GM19023 (cell line): ENCODE measurements at regions not wholly inside any gene's neighbourhood (a gene's known extent, or its start where the extent isn't known, plus 50 kb on each side); places are given as distances from the start of the nearest gene placed in this dataset.
"Not testable (repeated sequence)": the region's sequence is repeated elsewhere in the genome, so short reads cannot be mapped to it uniquely, and the experiment has no call there.

Experiments
- ATAC-seq: cut with Tn5 transposase; IDR thresholded peaks from one replicate; pipeline ENCODE4 v1.9.1; 2021; ENCODE audit warnings: mild to moderate bottlenecking, moderate library complexity; ENCODE audit not compliant: unreplicated experiment

- ATAC-seq: no peak
These were observed 245.0 kb upstream of the ACTBL2 start for GRCh38 chr5:57727591-57727990.

- no peak for ATAC-seq
These were observed 243.3 kb upstream of the ACTBL2 start for GRCh38 chr5:57725658-57726504.

GRCh38 chr5:57724836-57725235 is 242.2 kb upstream of the ACTBL2 start:
- ATAC-seq: no peak

GRCh38 chr5:57721226-57721625 is 238.6 kb upstream of the ACTBL2 start:
- no peak for ATAC-seq

GRCh38 chr5:57720656-57721055 is 238.0 kb upstream of the ACTBL2 start:
- no peak for ATAC-seq

GRCh38 chr5:57719216-57719615 is 236.6 kb upstream of the ACTBL2 start:
- no peak for ATAC-seq

- no peak for ATAC-seq
These were observed 235.5 kb upstream of the ACTBL2 start for GRCh38 chr5:57718155-57718554.

GRCh38 chr5:57717555-57717954 is 234.9 kb upstream of the ACTBL2 start:
- no peak for ATAC-seq

GRCh38 chr5:57716661-57717060 is 234.1 kb upstream of the ACTBL2 start:
- ATAC-seq: no peak

- ATAC-seq: no peak
These were observed 232.7 kb upstream of the ACTBL2 start for GRCh38 chr5:57715296-57715695.

- ATAC-seq: not testable (repeated sequence)
These were observed 230.9 kb upstream of the ACTBL2 start for GRCh38 chr5:57713535-57713934.

GRCh38 chr5:57711946-57712345 is 229.3 kb upstream of the ACTBL2 start:
- ATAC-seq: no peak

- no peak for ATAC-seq
These were observed 228.9 kb upstream of the ACTBL2 start for GRCh38 chr5:57711471-57711870.

- ATAC-seq: no peak
These were observed 227.5 kb upstream of the ACTBL2 start for GRCh38 chr5:57710126-57710525.

GRCh38 chr5:57705769-57706168 is 223.2 kb upstream of the ACTBL2 start:
- no peak for ATAC-seq

- no peak for ATAC-seq
These were observed 221.1 kb upstream of the ACTBL2 start for GRCh38 chr5:57703721-57704120.

- ATAC-seq: no peak
These were observed 217.9 kb upstream of the ACTBL2 start for GRCh38 chr5:57700484-57700883.

GRCh38 chr5:57700072-57700471 is 217.5 kb upstream of the ACTBL2 start:
- ATAC-seq: no peak

- no peak for ATAC-seq
These were observed 216.2 kb upstream of the ACTBL2 start for GRCh38 chr5:57698802-57699201.

- no peak for ATAC-seq
These were observed 215.5 kb upstream of the ACTBL2 start for GRCh38 chr5:57698086-57698485.

- no peak for ATAC-seq
These were observed 214.4 kb upstream of the ACTBL2 start for GRCh38 chr5:57696825-57697570.

GRCh38 chr5:57696389-57696769 is 213.8 kb upstream of the ACTBL2 start:
- ATAC-seq: no peak
